Neuronal stem cell (in vitro differentiated cells): ENCODE measurements at regions not wholly inside any gene's neighbourhood (a gene's known extent, or its start where the extent isn't known, plus 50 kb on each side); places are given as distances from the start of the nearest gene placed in this dataset.

Source experiments
- DNase-seq: peaks from one replicate; pipeline ENCODE4 v3.0.0-alpha.2; 2013; ENCODE audit warnings: low spot score
- H2AFZ ChIP-seq: one replicate; pipeline ENCODE4 v1.6.1; 2013; ENCODE audit warnings: mild to moderate bottlenecking, low read length, inconsistent platforms
- H2AK5ac ChIP-seq: 2 replicates; pipeline ENCODE4 v1.6.1; 2013; ENCODE audit warnings: low read depth, mild to moderate bottlenecking, inconsistent platforms, low read length, moderate library complexity, mixed read lengths
- H2BK120ac ChIP-seq: 2 replicates; pipeline ENCODE4 v1.6.1; 2013; ENCODE audit warnings: low read depth, mild to moderate bottlenecking, inconsistent platforms, low read length, moderate library complexity, mixed read lengths
- H2BK12ac ChIP-seq: one replicate; pipeline ENCODE4 v1.6.1; 2013; ENCODE audit warnings: low read length, inconsistent platforms
- H2BK15ac ChIP-seq: 2 replicates; pipeline ENCODE4 v1.6.1; 2013; ENCODE audit warnings: mild to moderate bottlenecking, low read length, inconsistent platforms, mixed read lengths
- H2BK5ac ChIP-seq: one replicate; pipeline ENCODE4 v1.6.1; 2013; ENCODE audit warnings: inconsistent platforms, mild to moderate bottlenecking, low read length, moderate library complexity
- H3K14ac ChIP-seq: one replicate; pipeline ENCODE4 v1.6.1; 2013; ENCODE audit warnings: low read length, inconsistent platforms
- H3K18ac ChIP-seq: 2 replicates; pipeline ENCODE4 v1.6.1; 2013; ENCODE audit warnings: low read length, inconsistent platforms
- H3K23ac ChIP-seq: 2 replicates; pipeline ENCODE4 v1.6.1; 2013; ENCODE audit warnings: low read depth, mild to moderate bottlenecking, mixed read lengths, low read length, inconsistent platforms; ENCODE audit not compliant: poor library complexity
- H3K27ac ChIP-seq: replicated peaks from 3 replicates; pipeline ENCODE4 v1.5.1; 2013; ENCODE audit warnings: low read length, inconsistent platforms
- H3K27me3 ChIP-seq, 3 experiments: 2 replicates each; pipeline ENCODE4 v1.6.1; 2013; ENCODE audit warnings: low read length in 3 of 3, mild to moderate bottlenecking in 2 of 3, inconsistent platforms in 1 of 3, low read depth in 1 of 3, mixed read lengths in 1 of 3, moderate library complexity in 1 of 3; ENCODE audit not compliant: control insufficient read depth in 3 of 3, insufficient read depth in 3 of 3
- H3K36me3 ChIP-seq, 2 donors: replicated peaks in 1 of 2; 2 replicates each; pipeline ENCODE4 v1.6.1; 2013; ENCODE audit warnings: low read length in 2 of 2; ENCODE audit not compliant: control insufficient read depth in 2 of 2, insufficient read depth in 2 of 2
- H3K4ac ChIP-seq: 2 replicates; pipeline ENCODE4 v1.6.1; 2013; ENCODE audit warnings: inconsistent platforms, mild to moderate bottlenecking, low read length, moderate library complexity
- H3K4me1 ChIP-seq, 2 donors: 1 replicate in 1 of 2; 2 replicates in 1 of 2; pipeline ENCODE4 v1.6.1; 2013; ENCODE audit warnings: low read length in 2 of 2, low read depth in 1 of 2; ENCODE audit not compliant: control insufficient read depth in 2 of 2, insufficient read depth in 1 of 2
- H3K4me2 ChIP-seq: one replicate; pipeline ENCODE4 v1.6.1; 2013; ENCODE audit warnings: mild to moderate bottlenecking, low read length, inconsistent platforms; ENCODE audit not compliant: insufficient read depth, poor library complexity, severe bottlenecking
- H3K4me3 ChIP-seq, 2 donors: 2 replicates each; pipeline ENCODE4 v1.5.1; 2013; ENCODE audit warnings: low read length in 2 of 2, mild to moderate bottlenecking in 2 of 2, inconsistent platforms in 1 of 2, moderate library complexity in 1 of 2
- H3K79me1 ChIP-seq: one replicate; pipeline ENCODE4 v1.6.1; 2013; ENCODE audit warnings: low read depth, mild to moderate bottlenecking, inconsistent platforms, low read length, moderate library complexity
- H3K9ac ChIP-seq: one replicate; pipeline ENCODE4 v1.6.1; 2013; ENCODE audit warnings: mild to moderate bottlenecking, low read depth, low read length, inconsistent platforms; ENCODE audit not compliant: poor library complexity
- H3K9me3 ChIP-seq, 2 donors: replicated peaks in 1 of 2; 2 replicates each; pipeline versions ENCODE3 to v1.6.1; 2013; ENCODE audit warnings: low read length in 2 of 2, mild to moderate bottlenecking in 2 of 2, inconsistent platforms in 1 of 2, low read depth in 1 of 2, mixed read lengths in 1 of 2, moderate library complexity in 1 of 2; ENCODE audit not compliant: control insufficient read depth in 2 of 2, insufficient read depth in 1 of 2
- H4K8ac ChIP-seq: one replicate; pipeline ENCODE4 v1.6.1; 2013; ENCODE audit warnings: low read depth, mild to moderate bottlenecking, inconsistent platforms, low read length, moderate library complexity
- H4K91ac ChIP-seq: one replicate; pipeline ENCODE4 v1.6.1; 2013; ENCODE audit warnings: low read length, low read depth, mild to moderate bottlenecking, inconsistent platforms; ENCODE audit not compliant: poor library complexity
- WGBS, 2 donors: extraction: QIAGEN DNeasy Blood & Tissue Kit; methylation state at CpG; one replicate each; pipeline ENCODE4 v1.1.7; 2013; ENCODE audit warnings: missing lambda C conversion rate in 2 of 2, mixed read lengths in 1 of 2; ENCODE audit not compliant: insufficient read length in 2 of 2, insufficient replicate concordance in 1 of 2; ENCODE audit errors: extremely low coverage in 2 of 2; 5-methylcytosine and 5-hydroxymethylcytosine counted together

DNA sequence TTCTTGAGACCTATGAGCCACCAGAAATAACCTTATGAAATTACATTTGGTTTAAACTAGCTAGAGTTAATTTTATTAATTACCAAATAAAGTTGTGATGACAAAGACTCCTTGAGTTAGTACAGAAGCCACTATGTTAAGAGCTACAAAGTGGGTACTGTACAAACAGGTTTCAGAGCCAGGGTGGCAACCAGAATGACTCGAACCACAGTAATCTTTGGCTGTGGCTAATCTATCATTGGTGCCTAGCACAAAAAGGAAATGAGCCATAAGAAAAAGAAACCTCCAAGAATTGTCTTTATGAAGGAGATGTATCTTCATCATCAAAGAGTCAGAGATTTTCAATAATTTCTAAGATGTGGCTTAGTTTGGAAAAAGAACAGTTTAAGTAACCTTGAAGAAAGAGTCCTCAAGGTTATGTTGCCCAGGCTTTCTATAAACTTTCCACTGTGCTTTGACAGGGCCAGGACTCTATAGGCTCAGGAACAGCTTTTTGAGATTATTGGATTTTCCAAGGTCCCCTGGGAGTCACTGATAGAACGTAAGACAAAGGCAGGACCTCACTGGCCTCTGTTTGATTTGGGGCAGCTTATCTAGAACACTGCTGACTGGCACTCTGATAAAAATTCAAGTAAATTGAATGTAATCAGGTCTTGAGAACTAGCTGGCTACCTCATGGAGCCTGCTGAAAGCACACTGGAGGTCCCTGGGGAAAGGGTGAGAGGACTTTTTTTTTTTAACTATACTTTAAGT, 777.7 kb downstream of the STIM2 start:
- Histone ChIP-seq H2AK5ac (no peak overlapping the region), H2BK15ac (no peak overlapping the region), H3K36me3 (no peaks in the 10 kb centered on the region), H3K9ac (no peak overlapping the region), H3K27me3 (no peaks in the 10 kb centered on the region), H3K27ac (no peak overlapping the region), H2BK12ac (no peak overlapping the region), H2BK120ac (no peak overlapping the region), H4K8ac (no peak overlapping the region), H3K23ac (no peak overlapping the region), H2BK5ac (no peak overlapping the region), H3K18ac (no peak overlapping the region), H3K79me1 (no peaks in the 10 kb centered on the region), H4K91ac (no peak overlapping the region), H3K14ac (no peak overlapping the region), H3K4ac (no peak overlapping the region), H3K4me2 (no peak overlapping the region), H2AFZ (no peak overlapping the region), H3K9me3 (no peaks in the 10 kb centered on the region), H3K4me1 (no peaks in the 10 kb centered on the region), H3K4me3 (no peak overlapping the region)
- WGBS, 2 donors, result no CpG with 5 or more reads among the region's 2 CpGs
- DNase-seq, result no peak

DNA sequence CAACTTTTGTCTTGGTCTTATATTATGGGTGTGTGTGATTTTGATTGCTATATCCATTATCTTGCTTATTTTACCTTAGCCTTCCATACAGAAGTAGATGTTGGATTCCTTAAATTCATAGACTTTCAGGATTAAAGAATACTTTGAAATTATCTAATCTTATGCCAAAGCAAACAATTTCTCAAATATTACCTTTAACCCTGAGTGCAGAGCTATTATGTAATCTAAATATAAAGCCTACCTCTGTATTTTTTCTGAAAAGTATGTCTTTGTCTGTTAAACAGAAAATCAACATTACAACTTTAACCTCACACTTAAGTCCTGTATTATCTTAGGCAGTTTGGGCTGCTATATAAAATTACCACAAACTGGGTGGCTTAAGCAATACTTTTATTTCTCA, 782.5 kb downstream of the STIM2 start:
- Histone ChIP-seq H3K4ac (no peak overlapping the region), H2AK5ac (no peak overlapping the region), H3K18ac (no peak overlapping the region), H2BK120ac (no peak overlapping the region), H3K4me1 (no peaks in the 10 kb centered on the region), H3K4me3 (no peak overlapping the region), H3K27ac (no peak overlapping the region), H3K36me3 (no peaks in the 10 kb centered on the region), H3K79me1 (no peaks in the 10 kb centered on the region), H3K9me3 (no peaks in the 10 kb centered on the region), H3K14ac (no peak overlapping the region), H3K4me2 (no peak overlapping the region), H2BK5ac (no peak overlapping the region), H4K8ac (no peak overlapping the region), H2BK12ac (no peak overlapping the region), H4K91ac (no peak overlapping the region), H3K27me3 (no peaks in the 10 kb centered on the region), H3K23ac (no peak overlapping the region), H2AFZ (no peak overlapping the region), H3K9ac (no peak overlapping the region), H2BK15ac (no peak overlapping the region)
- no peak for DNase-seq

DNA sequence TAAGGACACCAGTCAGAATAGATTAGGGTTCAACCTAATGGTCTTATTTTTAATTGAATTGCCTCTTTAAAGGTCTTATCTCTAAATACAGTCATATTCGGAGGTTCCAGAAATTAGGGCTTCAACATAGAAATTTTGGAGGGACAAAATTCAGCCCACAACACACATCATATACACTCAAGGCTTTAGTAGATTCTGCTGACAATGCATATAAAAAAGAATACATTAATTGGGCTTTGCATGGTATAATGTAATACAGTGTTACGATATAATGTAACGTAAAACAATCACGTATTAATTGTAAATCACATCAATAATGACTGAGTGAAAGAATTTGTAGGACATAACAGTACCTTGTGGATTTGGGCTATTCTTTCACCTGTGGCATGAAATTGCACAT, 787.8 kb downstream of the STIM2 start:
- Histone ChIP-seq H3K79me1 (no peaks in the 10 kb centered on the region), H3K18ac (no peak overlapping the region), H3K27me3 (no peaks in the 10 kb centered on the region), H2AFZ (no peak overlapping the region), H3K14ac (no peak overlapping the region), H3K4me3 (no peak overlapping the region), H3K36me3 (no peaks in the 10 kb centered on the region), H2BK12ac (no peak overlapping the region), H3K23ac (no peak overlapping the region), H3K9me3 (no peaks in the 10 kb centered on the region), H3K4me1 (peaks cover 0 to 5% of the 10 kb centered on the region in 2 donors), H4K8ac (no peak overlapping the region), H2BK5ac (no peak overlapping the region), H3K4ac (no peak overlapping the region), H3K27ac (no peak overlapping the region), H3K4me2 (no peak overlapping the region), H2AK5ac (no peak overlapping the region), H2BK15ac (no peak overlapping the region), H2BK120ac (no peak overlapping the region), H3K9ac (no peak overlapping the region), H4K91ac (no peak overlapping the region)
- no CpG with 5 or more reads among the region's 4 CpGs for WGBS, 2 donors
- DNase-seq, result no peak

DNA sequence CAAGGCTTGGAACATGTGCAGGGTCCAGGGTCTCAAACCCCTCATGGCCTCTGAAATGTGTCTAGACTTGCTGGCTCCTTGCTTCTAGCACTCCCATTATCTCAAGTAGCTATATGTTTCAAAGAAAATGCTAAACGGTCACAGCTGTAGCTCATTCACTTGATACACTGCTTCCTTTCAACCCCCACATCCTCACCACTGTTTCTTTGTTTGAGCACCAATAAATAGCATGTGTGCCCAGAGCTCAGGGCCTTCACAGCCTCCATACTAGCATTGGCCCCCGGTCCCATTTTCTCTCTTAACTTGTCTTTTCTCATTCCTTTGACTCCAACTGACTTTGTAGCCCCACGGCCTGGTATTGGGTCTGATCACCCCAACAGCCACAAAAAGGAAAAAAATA, 801.8 kb downstream of the STIM2 start:
- Histone ChIP-seq H3K14ac (no peak overlapping the region), H4K91ac (no peak overlapping the region), H4K8ac (no peak overlapping the region), H2BK5ac (no peak overlapping the region), H3K9ac (no peak overlapping the region), H3K18ac (no peak overlapping the region), H3K4me2 (no peak overlapping the region), H3K23ac (no peak overlapping the region), H3K4ac (no peak overlapping the region), H2AFZ (peak overlapping the region; percentile 80), H3K4me1 (peaks cover 2 to 6% of the 10 kb centered on the region in 2 donors), H3K36me3 (no peaks in the 10 kb centered on the region), H2BK12ac (no peak overlapping the region), H3K27me3 (no peaks in the 10 kb centered on the region), H3K4me3 (no peak overlapping the region), H2BK15ac (no peak overlapping the region), H2BK120ac (no peak overlapping the region), H3K9me3 (no peaks in the 10 kb centered on the region), H3K79me1 (no peaks in the 10 kb centered on the region), H3K27ac (no peak overlapping the region), H2AK5ac (no peak overlapping the region)
- WGBS, 2 donors, result no CpG with 5 or more reads among the region's 3 CpGs
- no peak for DNase-seq
